H1 (cell line): ENCODE measurements at regions not wholly inside any gene's neighbourhood (a gene's known extent, or its start where the extent isn't known, plus 50 kb on each side); places are given as distances from the start of the nearest gene placed in this dataset.

Source experiments
- CTCF ChIA-PET: fragments of 300-600 bp; sonication (Branson Sonifier 250); formaldehyde crosslinking; loops from one replicate; lab custom pipeline; 2021; ENCODE audit not compliant: partially characterized antibody; lab: Charles Lee
- POLR2A ChIA-PET: fragments of 300-600 bp; sonication (Branson Sonifier 250); formaldehyde crosslinking; loops from one replicate; lab custom pipeline; 2021; ENCODE audit warnings: inconsistent platforms; ENCODE audit not compliant: partially characterized antibody; lab: Charles Lee
- DNase-seq, 2 experiments: peaks; one replicate each; pipeline versions ENCODE4 v3.0.0 to v3.0.0-alpha.2; 2010 to 2022; ENCODE audit warnings: low spot score in 2 of 2, low read depth in 1 of 2, mixed read lengths in 1 of 2
- FAIRE-seq: peaks from 2 replicates; lab custom pipeline; 2011; peaks lifted over from hg19 to GRCh38; lab: Jason Lieb, UNC
- H2AFZ ChIP-seq: 2 replicates; pipeline ENCODE4 v1.8.1; 2012; ENCODE audit warnings: low read length, inconsistent platforms
- H2AK5ac ChIP-seq: 2 replicates; pipeline ENCODE4 v1.6.1; 2013; ENCODE audit warnings: low read depth, low read length
- H2BK120ac ChIP-seq: replicated peaks from 2 replicates; pipeline ENCODE3; 2013; ENCODE audit warnings: low read depth, low read length, inconsistent platforms
- H2BK12ac ChIP-seq: 2 replicates; pipeline ENCODE4 v1.6.1; 2013; ENCODE audit warnings: low read depth, low read length
- H2BK15ac ChIP-seq: 2 replicates; pipeline ENCODE4 v1.6.1; 2013; ENCODE audit warnings: low read length
- H2BK20ac ChIP-seq: 2 replicates; pipeline ENCODE4 v1.6.1; 2013; ENCODE audit warnings: low read length
- H2BK5ac ChIP-seq: 2 replicates; pipeline ENCODE4 v1.6.1; 2013; ENCODE audit warnings: low read depth, low read length
- H3K14ac ChIP-seq: 2 replicates; pipeline ENCODE4 v1.6.1; 2013; ENCODE audit warnings: inconsistent platforms; ENCODE audit not compliant: insufficient read length
- H3K18ac ChIP-seq: 2 replicates; pipeline ENCODE4 v1.6.1; 2013; ENCODE audit warnings: low read length; ENCODE audit errors: extremely low read depth
- H3K23ac ChIP-seq: 2 replicates; pipeline ENCODE4 v1.6.1; 2013; ENCODE audit warnings: inconsistent platforms; ENCODE audit not compliant: insufficient read length
- H3K23me2 ChIP-seq: 2 replicates; pipeline ENCODE4 v1.6.1; 2013; ENCODE audit warnings: low read depth, low read length
- H3K27ac ChIP-seq: 2 replicates; pipeline ENCODE4 v1.6.1; 2011; ENCODE audit warnings: low read depth, low read length, inconsistent platforms
- H3K27me3 ChIP-seq, 4 experiments: replicated peaks in 1 of 4; 1 replicate in 1 of 4; 2 replicates in 3 of 4; pipeline versions ENCODE4 v1.6.1 to v1.8.1; 2011 to 2013; ENCODE audit warnings: low read length in 3 of 4, mild to moderate bottlenecking in 3 of 4, inconsistent platforms in 2 of 4, mixed read lengths in 2 of 4, moderate library complexity in 1 of 4; ENCODE audit not compliant: control insufficient read depth in 3 of 4, insufficient read depth in 3 of 4; ENCODE audit errors: extremely low read depth in 1 of 4
- H3K36me3 ChIP-seq, 4 experiments: 2 replicates each; pipeline versions ENCODE4 v1.6.1 to v1.8.1; 2011 to 2013; ENCODE audit warnings: mild to moderate bottlenecking in 4 of 4, low read length in 3 of 4, moderate library complexity in 2 of 4, control low read depth in 1 of 4, inconsistent platforms in 1 of 4; ENCODE audit not compliant: insufficient read depth in 4 of 4, control insufficient read depth in 2 of 4
- H3K4ac ChIP-seq: replicated peaks from 2 replicates; pipeline ENCODE3; 2013; ENCODE audit warnings: low read length, low read depth, mixed read lengths, inconsistent platforms; ENCODE audit not compliant: insufficient read length
- H3K4me1 ChIP-seq, 4 experiments: replicated peaks in 1 of 4; 1 replicate in 1 of 4; 2 replicates in 3 of 4; pipeline versions ENCODE4 v1.6.1 to v1.8.1; 2011 to 2013; ENCODE audit warnings: low read length in 3 of 4, inconsistent platforms in 2 of 4, mixed read lengths in 1 of 4; ENCODE audit not compliant: insufficient read depth in 4 of 4, control insufficient read depth in 3 of 4
- H3K4me2 ChIP-seq, 2 experiments: 2 replicates each; pipeline versions ENCODE4 v1.6.1 to v1.8.1; 2011 to 2013; ENCODE audit warnings: low read depth in 2 of 2, low read length in 2 of 2, control low read depth in 1 of 2, inconsistent platforms in 1 of 2, mild to moderate bottlenecking in 1 of 2; ENCODE audit not compliant: insufficient read depth in 1 of 2
- H3K4me3 ChIP-seq, 4 experiments: fragments of 200-600, 300-600 bp in 1 of 4; sonication (generic), shearing (Covaris generic), sonication (Bioruptor Twin) in 1 of 4; 2 replicates each; pipeline versions ENCODE4 v1.5.1 to v1.8.1; 2011 to 2016; ENCODE audit warnings: low read length in 4 of 4, low read depth in 3 of 4, control low read depth in 2 of 4, inconsistent platforms in 2 of 4, mild to moderate bottlenecking in 2 of 4, mixed read lengths in 1 of 4, moderate library complexity in 1 of 4; ENCODE audit not compliant: insufficient read depth in 2 of 4; ENCODE audit errors: extremely low read depth in 1 of 4
- H3K56ac ChIP-seq: replicated peaks from 2 replicates; pipeline ENCODE3; 2013; ENCODE audit warnings: low read depth, mild to moderate bottlenecking, mixed read lengths, low read length, inconsistent platforms; ENCODE audit not compliant: insufficient read length
- H3K79me1 ChIP-seq: 2 replicates; pipeline ENCODE4 v1.6.1; 2013; ENCODE audit warnings: low read depth, low read length, control low read depth
- H3K79me2 ChIP-seq, 2 experiments: 2 replicates each; pipeline versions ENCODE4 v1.6.1 to v1.8.1; 2012 to 2013; ENCODE audit warnings: low read length in 2 of 2, mild to moderate bottlenecking in 2 of 2, inconsistent platforms in 1 of 2; ENCODE audit not compliant: insufficient read depth in 2 of 2, control insufficient read depth in 1 of 2
- H3K9ac ChIP-seq, 4 experiments: replicated peaks in 1 of 4; 1 replicate in 1 of 4; 2 replicates in 3 of 4; pipeline versions ENCODE4 v1.6.1 to v1.8.1; 2011 to 2013; ENCODE audit warnings: low read depth in 3 of 4, low read length in 3 of 4, control low read depth in 2 of 4, mild to moderate bottlenecking in 2 of 4, moderate library complexity in 2 of 4, inconsistent platforms in 1 of 4; ENCODE audit errors: extremely low read depth in 1 of 4
- H3K9me3 ChIP-seq, 2 experiments: 2 replicates each; pipeline versions ENCODE4 v1.6.1 to v1.8.1; 2012 to 2013; ENCODE audit warnings: mild to moderate bottlenecking in 2 of 2, moderate library complexity in 2 of 2, control low read depth in 1 of 2, inconsistent platforms in 1 of 2, low read depth in 1 of 2, low read length in 1 of 2, mixed read lengths in 1 of 2; ENCODE audit not compliant: insufficient read depth in 2 of 2
- H4K20me1 ChIP-seq, 2 experiments: replicated peaks in 1 of 2; 2 replicates each; pipeline versions ENCODE3 to v1.8.1; 2011 to 2013; ENCODE audit warnings: inconsistent platforms in 2 of 2, low read length in 2 of 2, mild to moderate bottlenecking in 1 of 2; ENCODE audit not compliant: insufficient read depth in 2 of 2, control insufficient read depth in 1 of 2
- H4K5ac ChIP-seq: 2 replicates; pipeline ENCODE4 v1.6.1; 2013; ENCODE audit warnings: low read length, low read depth, mixed read lengths, inconsistent platforms; ENCODE audit not compliant: insufficient read length
- H4K8ac ChIP-seq: 2 replicates; pipeline ENCODE4 v1.8.0; 2013; ENCODE audit warnings: mild to moderate bottlenecking, moderate library complexity, low read length, inconsistent platforms; ENCODE audit not compliant: insufficient read depth; ENCODE audit errors: extremely low read depth
- H4K91ac ChIP-seq: replicated peaks from 2 replicates; pipeline ENCODE3; 2013; ENCODE audit warnings: low read length, mixed read lengths, inconsistent platforms; ENCODE audit not compliant: insufficient read length
- BRCA1 ChIP-seq: IDR thresholded peaks from 2 replicates; pipeline ENCODE4 v1.6.1; 2012; ENCODE audit warnings: low read depth, low read length, improper control_type of control experiment
- CBX5 ChIP-seq: fragments of 300-800, 300-1000 bp; sonication (generic); IDR thresholded peaks from 2 replicates; pipeline ENCODE4 v1.7.1; 2016; ENCODE audit warnings: antibody characterized with exemption, low read length, low read depth
- CEBPB ChIP-seq: IDR thresholded peaks from 2 replicates; pipeline ENCODE4 v1.6.1; 2012; ENCODE audit warnings: low read depth, low read length
- GABPA ChIP-seq: IDR thresholded peaks from 2 replicates; pipeline ENCODE4 v1.6.1; 2011; ENCODE audit warnings: mild to moderate bottlenecking, low read length, moderate library complexity, borderline replicate concordance; ENCODE audit not compliant: insufficient read depth
- PHF8 ChIP-seq: fragments of 200-600 bp; sonication (generic); conservative IDR thresholded peaks from 2 replicates; pipeline ENCODE4 v1.7.1; 2012; ENCODE audit warnings: low read depth, mild to moderate bottlenecking, inconsistent platforms, low read length, moderate library complexity
- POLR2AphosphoS5 ChIP-seq: IDR thresholded peaks from 2 replicates; pipeline ENCODE4 v1.6.1; 2011; ENCODE audit warnings: low read depth, low read length
- POU5F1 ChIP-seq: IDR thresholded peaks from 2 replicates; pipeline ENCODE4 v1.6.1; 2011; ENCODE audit warnings: low read depth, mild to moderate bottlenecking, low read length, moderate library complexity
- RBBP5 ChIP-seq: IDR thresholded peaks from 2 replicates; pipeline ENCODE4 v1.7.1; 2012; ENCODE audit warnings: low read depth, mild to moderate bottlenecking, inconsistent platforms, low read length, moderate library complexity, borderline replicate concordance
- TAF1 ChIP-seq: IDR thresholded peaks from 2 replicates; pipeline ENCODE4 v1.6.1; 2011; ENCODE audit warnings: mild to moderate bottlenecking, low read depth, low read length
- ZNF274 ChIP-seq: IDR thresholded peaks from 2 replicates; pipeline ENCODE4 v1.7.0; 2012; ENCODE audit warnings: low read length, borderline replicate concordance; ENCODE audit errors: extremely low read depth

- Histone ChIP-seq H3K14ac (no peak overlapping the region), H3K4me2 (no peak overlapping the region), H2BK20ac (no peak overlapping the region), H2BK120ac (no peak overlapping the region), H3K27me3 (no peaks in the 10 kb centered on the region), H4K5ac (no peak overlapping the region), H2BK15ac (no peak overlapping the region), H3K4me3 (no peak overlapping the region), H3K79me2 (no peaks in the 10 kb centered on the region), H3K23ac (no peak overlapping the region), H3K9ac (no peak overlapping the region), H2AFZ (no peak overlapping the region), H4K91ac (no peak overlapping the region), H2BK12ac (no peak overlapping the region), H3K36me3 (no peaks in the 10 kb centered on the region), H3K23me2 (no peaks in the 10 kb centered on the region), H3K56ac (no peak overlapping the region), H3K27ac (no peak overlapping the region), H3K9me3 (0 out of 4 replicates have a peak, but pooled peaks cover 0 to 3% of the 10 kb centered on the region in 2 experiments), H3K4ac (no peak overlapping the region), H2BK5ac (no peak overlapping the region), H4K8ac (no peak overlapping the region), H3K79me1 (no peaks in the 10 kb centered on the region), H4K20me1 (no peaks in the 10 kb centered on the region), H3K4me1 (no peaks in the 10 kb centered on the region), H2AK5ac (no peak overlapping the region), H3K18ac (no peak overlapping the region)
- ChIA-PET POLR2A (no interaction called here), CTCF (no interaction called here)
- DNase-seq (no peak), FAIRE-seq (no peak)
- TF ChIP-seq RBBP5 (no peak), GABPA (no peak), ZNF274 (no peak), TAF1 (no peak), POLR2AphosphoS5 (no peak), POU5F1 (no peak), BRCA1 (no peak), CBX5 (no peak), PHF8 (no peak), CEBPB (no peak)
Measured at GRCh38 chr13:88395804-88396203, 724.6 kb downstream of the SLITRK5 start.
